Cardiac septum (tissue), 1 donor: ENCODE measurements at regions not wholly inside any gene's neighbourhood (a gene's known extent, or its start where the extent isn't known, plus 50 kb on each side); places are given as distances from the start of the nearest gene placed in this dataset.
"Not testable (repeated sequence)": the region's sequence is repeated elsewhere in the genome, so short reads cannot be mapped to it uniquely, and the experiment has no call there.

Experiments used
- DNase-seq: peaks from one replicate; pipeline ENCODE4 v3.0.0-alpha.2; 2020; ENCODE audit warnings: low spot score
- intact Hi-C: fragments of 100-400 bp; cut with DNase I; formaldehyde crosslinking; loops from one replicate; pipeline ENCODE4 v1.14.0; 2022
- donor health status: DM: no; HTN: no; CAD: no.

GRCh38 chr15:66974131-66974530 lies 91.3 kb upstream of the SMAD3 start:
- intact Hi-C loops, DNase-seq: not testable (repeated sequence)

- intact Hi-C loops, DNase-seq: not testable (repeated sequence)
Measured at GRCh38 chr15:66976106-66976640, 89.2 kb upstream of the SMAD3 start.

- DNase-seq, intact Hi-C loops: not testable (repeated sequence)
Measured at GRCh38 chr15:66980326-66980725, 85.1 kb upstream of the SMAD3 start.

DNA sequence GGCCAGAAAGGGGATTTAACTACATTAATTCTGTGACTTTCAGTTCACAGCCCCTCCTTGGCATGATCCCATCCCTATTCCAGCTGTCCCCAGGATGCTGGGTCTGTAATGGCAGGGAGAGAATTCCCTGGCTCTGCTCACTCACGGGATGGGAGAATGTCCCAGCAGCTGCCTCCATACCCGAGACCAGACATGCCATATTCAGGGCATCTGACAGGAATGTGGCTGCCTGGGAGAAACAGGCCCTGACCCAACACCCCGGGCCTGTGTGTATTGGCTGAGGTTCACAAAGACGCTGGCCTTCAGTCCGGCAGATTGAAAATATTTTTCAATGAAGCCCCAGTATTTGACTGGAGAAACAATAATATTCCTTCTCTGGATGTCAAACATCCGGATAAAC lies 83.6 kb upstream of the SMAD3 start:
- DNase-seq: no peak

GRCh38 chr15:66982250-66982649 lies 83.2 kb upstream of the SMAD3 start:
- DNase-seq: no peak
- intact Hi-C loops: no loop called here

More for the DNA sequence above, 83.6 kb upstream of the SMAD3 start:
- intact Hi-C loops: no loop called here

DNA sequence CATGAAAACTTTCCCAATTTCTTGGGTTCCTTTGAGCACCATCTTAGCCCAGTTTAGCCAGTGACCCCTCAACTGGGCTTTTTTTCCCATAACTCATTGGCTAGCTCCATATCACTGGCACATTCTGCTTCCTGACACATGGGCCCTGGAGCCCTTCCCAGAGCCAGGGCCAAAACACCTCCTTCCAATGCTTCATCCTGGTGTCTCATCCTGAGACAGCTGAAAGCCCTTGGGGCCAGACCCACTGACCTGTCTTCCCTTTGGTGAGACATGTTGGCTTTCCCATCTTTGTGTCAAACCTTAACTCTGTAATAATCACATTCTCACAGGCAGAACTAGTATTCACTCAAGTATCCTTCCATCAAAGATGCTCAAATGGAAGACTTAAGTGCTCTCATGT lies 82.6 kb upstream of the SMAD3 start:
- DNase-seq: no peak
- intact Hi-C loops: no loop called here

DNA sequence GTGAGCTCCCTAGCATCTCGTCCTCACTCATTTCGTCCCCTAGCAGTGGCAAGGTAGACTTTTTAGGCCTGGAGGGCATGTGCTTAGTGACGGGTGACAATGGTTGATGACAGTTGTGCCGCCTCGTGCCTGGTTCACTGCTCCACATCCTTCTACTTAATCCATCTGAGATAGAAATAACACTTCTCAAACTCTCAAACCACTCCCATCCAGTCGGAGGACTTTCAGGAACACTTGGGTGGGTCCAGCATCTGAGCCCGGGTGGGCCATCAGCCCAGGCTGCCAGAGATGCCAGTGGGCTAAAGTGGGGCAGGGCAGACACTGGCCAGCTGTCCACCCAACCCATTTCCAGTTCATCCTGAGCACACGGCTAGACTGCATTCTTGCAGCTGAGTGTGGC lies 79.7 kb upstream of the SMAD3 start:
- intact Hi-C loops: no loop called here
- no peak for DNase-seq

- intact Hi-C loops: no loop called here
- no peak for DNase-seq
Measured at GRCh38 chr15:66986951-66987350, 78.5 kb upstream of the SMAD3 start.

DNA sequence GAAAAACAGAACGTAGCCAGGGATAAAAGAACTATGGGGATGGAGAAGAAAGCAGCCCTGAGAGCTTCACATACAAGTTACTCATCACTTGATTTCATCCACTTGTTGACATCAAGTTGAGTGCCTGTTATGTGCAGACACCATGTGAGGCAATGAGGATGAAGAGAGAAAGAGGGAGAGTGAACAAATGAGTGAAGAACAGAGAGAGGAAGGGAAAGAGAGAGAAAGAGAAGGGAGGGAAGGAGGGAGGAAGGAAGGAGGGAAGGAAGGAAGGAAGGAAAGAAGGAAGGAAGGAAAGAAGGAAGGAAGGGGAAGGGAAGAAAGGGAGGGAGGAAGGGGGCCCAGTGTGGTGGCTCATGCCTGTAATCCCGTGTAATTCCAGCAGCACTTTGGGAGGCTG lies 72.3 kb upstream of the SMAD3 start:
- intact Hi-C loops: no loop called here
- no peak for DNase-seq

DNA sequence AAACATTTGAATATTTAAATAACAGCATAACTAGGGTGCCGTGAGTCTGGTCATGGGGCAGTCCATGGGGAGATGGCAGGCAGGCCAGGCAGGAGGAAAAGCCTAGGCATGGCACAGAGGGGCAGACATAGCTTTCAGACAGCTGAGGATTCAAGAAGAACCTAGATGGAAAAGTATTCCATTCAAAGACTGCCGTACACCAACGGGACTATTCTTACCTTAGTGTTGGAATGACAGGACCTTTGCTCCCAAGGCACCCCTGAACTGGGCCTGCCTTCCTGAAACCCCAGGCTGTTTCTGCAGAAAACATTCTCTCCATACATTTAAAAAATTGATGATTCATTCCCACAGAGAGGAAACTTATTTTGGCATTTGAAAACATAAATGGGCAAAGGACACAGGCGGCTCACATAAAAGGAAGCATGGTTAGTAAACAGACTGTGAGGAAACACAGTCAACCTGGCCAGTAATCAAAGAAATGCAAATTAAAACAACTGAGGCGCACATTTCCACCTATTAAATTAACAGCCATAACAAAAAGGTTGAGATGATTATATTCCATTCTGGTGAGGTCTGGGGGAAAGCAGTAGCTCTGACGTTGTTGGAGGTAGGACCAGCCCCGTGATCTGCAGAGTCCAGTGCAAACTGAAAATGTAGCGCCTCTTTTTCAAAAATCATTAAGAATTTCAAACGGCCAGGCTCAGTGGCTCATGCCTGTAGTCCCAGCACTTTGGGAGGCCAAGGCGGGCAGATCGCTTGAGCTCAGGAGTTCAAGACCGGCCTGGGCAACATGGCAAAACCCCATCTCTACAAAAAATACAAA lies 71.3 kb upstream of the SMAD3 start:
- DNase-seq: no peak
- intact Hi-C loops: no loop called here

DNA sequence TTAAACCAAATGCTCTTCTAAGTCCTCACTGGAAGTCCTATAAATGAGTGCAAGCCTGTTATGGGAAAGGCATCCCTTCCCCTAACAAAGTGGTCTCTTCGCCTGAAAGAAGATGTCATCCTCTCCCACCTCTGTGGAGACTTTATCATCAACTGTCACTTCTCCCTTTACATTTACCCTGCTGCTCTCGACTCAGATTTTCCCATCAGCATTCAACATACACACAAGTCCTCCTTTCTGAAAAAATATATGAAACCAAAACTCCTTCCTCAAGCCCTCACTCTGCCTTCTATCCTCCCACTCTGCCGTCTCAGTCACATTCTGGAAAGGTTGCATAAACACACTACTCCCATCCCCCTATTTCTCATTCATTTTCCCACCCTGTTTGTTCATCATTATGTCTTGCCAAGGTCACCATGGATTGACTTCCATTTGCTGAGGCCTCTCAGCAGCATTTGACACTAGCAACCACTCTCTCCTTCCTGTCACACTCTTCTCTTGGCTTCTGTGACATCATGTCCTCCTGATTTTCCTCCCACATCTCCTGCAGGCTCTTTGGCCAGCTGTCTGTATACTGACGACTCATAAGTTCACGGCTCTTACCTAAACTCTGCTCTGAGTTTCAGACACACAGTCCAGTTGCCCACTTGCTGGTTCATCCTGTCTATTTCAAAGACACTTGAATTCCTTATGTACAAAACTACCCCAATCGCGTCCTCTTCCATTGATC lies 70.3 kb upstream of the SMAD3 start:
- intact Hi-C loops: no loop called here
- DNase-seq: no peak

DNA sequence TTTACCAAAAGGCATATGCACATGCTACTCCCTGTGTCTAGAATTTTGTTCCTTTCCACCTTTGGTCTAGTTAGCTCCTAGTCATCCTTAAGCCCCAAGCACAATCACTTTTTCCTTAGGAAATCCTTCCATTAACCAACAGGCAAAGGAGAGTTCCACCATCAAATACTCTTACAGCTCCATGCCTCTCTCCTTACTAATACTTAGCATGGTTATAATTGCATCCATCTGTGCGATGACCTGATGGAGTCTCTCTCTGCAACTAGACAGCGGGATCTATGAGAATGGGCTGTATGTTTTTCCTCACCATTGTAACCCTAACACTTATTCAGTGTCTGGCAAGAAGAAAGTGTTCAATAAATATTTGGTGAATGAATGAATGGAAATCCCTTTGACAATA lies 69.3 kb upstream of the SMAD3 start:
- intact Hi-C loops: no loop called here
- no peak for DNase-seq

GRCh38 chr15:66997212-66997611 lies 68.2 kb upstream of the SMAD3 start:
- intact Hi-C loops: no loop called here
- no peak for DNase-seq

- intact Hi-C loops, DNase-seq: not testable (repeated sequence)
Measured at GRCh38 chr15:66998234-66998633, 67.2 kb upstream of the SMAD3 start.

- intact Hi-C loops: no loop called here
Measured at GRCh38 chr15:66999046-66999968, 66.1 kb upstream of the SMAD3 start.

DNA sequence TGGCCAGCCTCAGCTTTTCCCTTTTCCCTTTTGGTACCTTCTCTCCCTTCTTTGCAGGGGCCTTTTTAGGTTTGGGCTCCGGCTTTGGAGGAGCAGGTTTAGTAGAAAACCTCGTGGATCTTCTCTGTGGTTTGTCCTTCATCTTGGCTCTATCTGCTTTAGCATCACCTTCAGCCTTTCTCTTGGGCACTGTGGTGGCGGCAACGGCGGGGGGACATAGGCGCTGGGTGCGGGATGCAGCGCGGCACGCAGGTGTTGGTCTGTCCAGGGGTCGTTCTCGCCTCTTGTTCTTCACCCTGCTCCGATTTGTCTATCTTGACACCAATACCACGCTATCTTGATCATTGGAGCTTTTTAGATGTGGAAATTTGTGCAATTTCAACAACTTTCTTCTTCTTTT lies 64.5 kb upstream of the SMAD3 start:
- intact Hi-C loops: no loop called here
- no peak for DNase-seq

More at GRCh38 chr15:66999046-66999968, 66.1 kb upstream of the SMAD3 start:
- no peak for DNase-seq

GRCh38 chr15:67002368-67002767 lies 63.0 kb upstream of the SMAD3 start:
- intact Hi-C loops: no loop called here

DNA sequence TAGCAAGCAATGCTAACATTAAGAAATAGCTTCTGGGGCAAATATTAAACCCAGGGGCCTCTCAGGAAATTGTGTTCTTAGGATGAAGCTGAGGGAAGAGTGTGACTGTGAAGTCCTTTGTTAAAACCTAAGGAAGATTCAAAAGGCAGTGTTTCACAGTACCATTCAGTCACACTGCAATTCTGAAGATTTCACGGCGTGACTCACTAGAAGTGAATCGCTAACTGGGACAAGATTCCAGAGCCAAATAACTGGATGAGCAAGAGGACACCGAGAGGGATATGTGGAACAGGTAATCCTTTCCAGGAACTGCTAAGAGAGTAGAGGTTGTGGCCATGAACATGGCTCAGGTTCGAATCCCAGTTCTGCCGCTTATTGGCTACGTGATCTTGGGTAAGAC lies 61.8 kb upstream of the SMAD3 start:
- intact Hi-C loops: no loop called here
- DNase-seq: no peak

More at GRCh38 chr15:67002368-67002767, 63.0 kb upstream of the SMAD3 start:
- DNase-seq: no peak

- no peak for DNase-seq
- intact Hi-C loops: no loop called here
Measured at GRCh38 chr15:67004142-67004541, 61.3 kb upstream of the SMAD3 start.
